CD4-positive, alpha-beta T cell treated with Interleukin-12 subunit alpha and Interleukin-12 subunit beta, for 1 hour (primary cell): ENCODE measurements at regions not wholly inside any gene's neighbourhood (a gene's known extent, or its start where the extent isn't known, plus 50 kb on each side); places are given as distances from the start of the nearest gene placed in this dataset.

Experiments used
- DNase-seq: peaks from one replicate; pipeline ENCODE4 v3.0.0-alpha.2; 2020

DNA sequence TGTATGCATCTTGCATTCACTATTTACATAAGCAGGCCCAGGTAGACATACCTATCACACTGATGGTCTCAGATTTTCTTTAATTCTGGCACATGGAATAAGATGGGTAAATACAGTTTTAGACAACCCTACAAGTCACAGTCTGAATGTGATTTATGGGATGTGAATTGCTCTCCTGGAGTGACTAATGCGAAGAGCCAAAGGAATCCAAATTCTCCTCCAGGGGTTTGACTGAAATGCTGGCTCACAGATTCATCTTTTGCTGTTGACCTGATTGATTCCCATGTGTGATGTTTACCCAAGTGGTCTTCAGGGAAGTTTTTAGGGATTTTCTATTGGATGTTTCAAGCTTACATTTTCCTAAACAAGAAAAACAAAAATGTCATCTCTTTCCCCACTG lies 277.9 kb upstream of the MON1B start:
- no peak for DNase-seq

DNA sequence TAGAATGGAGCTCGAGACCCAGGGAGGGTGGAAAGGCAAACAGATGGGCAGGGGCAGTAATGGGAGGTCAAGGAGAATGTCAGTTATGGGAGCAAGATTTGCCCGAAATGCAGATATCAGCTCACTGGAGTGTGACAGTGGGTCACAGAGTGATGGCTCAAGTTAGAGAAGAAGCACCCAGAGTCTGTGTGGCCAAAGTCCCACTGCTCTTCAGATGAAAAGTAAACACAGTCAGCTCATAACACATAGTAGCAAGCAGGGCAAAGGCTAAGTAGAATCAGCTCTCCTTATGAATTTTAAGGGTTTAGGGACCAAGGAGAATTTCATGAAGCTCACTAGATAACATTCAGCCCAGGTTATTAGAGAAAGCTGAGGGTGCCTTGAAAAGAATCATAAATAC lies 264.9 kb upstream of the MON1B start:
- no peak for DNase-seq

DNA sequence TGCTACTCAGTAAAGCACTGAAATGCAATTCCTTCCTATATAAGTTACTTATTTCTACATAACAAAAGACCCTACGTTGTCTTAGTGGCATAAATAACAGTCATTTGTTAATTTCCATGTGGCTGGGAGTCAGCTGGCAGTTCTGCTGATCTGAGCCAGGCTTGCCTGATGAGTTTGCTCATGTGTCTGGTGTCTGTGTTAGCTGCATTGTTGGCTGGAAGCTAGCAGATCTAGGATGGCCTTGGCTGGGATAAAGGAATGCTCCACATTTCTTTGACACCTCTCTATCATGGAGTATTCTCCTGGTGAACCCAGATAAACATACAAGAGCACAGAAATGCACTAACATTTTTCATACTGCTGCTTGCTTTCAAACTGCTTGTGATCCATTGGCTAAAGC lies 264.4 kb upstream of the MON1B start:
- DNase-seq: no peak

DNA sequence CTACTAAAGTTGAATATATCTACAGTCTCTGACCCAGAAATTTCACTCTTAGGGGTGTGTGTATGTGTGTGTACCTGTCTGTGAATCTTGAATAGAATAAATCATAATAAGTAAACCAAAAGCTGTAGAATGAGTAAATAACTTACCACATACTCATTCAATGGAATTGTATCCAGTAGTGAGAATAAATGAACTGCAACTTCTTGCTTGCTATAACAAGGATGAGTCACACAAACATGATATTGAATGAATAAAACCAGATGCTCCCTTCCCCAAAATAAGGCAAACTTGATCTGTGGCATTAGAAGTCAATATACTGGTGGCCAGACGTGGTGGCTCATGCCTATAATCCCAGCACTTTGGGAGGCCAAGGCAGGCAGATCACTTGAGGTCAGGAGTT lies 259.8 kb upstream of the MON1B start:
- no peak for DNase-seq

DNA sequence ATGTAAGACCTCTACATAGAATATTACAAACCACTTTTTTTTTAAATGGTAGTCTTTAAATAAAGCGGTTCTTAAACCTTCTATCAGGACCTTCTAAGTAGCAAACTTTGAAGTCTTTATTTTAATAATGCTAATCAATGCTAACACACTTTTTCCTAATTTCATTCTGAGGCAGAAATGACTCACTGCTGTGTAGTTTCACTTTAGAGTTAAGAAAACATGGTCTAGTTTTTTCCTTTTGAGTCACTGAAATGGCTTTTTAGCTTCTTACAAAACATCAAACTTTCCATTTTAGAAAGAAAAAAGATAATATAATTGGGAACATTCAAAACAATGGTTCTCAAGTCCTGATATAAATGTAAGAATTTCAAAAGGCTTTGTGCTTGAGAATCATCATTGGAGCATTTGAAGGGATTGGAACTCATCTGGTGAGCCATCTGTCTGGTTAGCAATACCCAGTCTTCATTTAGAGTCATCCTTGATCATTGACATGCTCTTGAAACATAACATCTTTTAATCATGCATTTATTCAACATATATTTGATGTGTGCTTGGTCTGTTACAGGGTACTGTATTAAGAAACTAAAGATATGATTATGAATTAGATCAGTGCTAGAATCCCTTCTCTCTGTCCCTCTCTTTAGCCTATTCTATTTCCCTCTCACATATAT lies 258.3 kb upstream of the MON1B start:
- DNase-seq: no peak

DNA sequence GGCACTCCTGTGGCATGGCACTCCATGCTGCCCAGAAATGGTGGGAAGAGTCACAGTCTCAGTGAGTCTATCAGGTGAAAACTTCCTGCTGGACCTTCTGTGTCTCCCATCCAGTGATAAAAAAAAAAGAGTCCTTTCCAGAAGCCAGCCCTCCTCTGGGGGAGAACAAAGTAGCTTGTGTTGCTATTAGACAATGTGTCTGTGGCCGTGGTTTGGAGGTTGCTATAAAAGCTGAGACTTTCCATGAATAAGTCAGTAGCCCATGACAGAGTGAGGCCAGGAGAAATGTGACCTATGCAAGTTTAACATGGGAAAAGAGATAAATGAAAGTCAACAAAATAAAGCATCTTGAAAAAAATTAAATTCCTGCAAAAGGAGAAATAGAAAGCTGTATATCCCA lies 250.7 kb upstream of the MON1B start:
- DNase-seq: no peak

DNA sequence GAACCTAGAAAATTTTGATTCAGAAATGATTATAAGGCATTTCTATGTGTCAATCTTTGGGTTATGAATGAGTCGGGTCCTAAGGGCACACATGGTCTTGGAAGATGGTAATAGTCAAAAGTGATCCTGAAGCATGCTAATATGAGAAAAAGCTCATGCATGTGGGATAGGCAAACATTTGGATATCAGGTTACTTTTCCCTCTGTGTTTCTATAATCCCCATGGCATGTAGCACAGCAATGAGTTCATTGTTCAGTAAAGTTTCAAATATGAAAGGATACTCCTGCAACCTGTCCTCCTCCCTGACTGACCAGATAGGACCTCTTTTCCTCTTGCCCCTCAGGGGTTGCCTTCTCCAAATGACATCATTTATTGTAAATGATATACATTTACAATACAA lies 249.9 kb upstream of the MON1B start:
- DNase-seq: no peak

DNA sequence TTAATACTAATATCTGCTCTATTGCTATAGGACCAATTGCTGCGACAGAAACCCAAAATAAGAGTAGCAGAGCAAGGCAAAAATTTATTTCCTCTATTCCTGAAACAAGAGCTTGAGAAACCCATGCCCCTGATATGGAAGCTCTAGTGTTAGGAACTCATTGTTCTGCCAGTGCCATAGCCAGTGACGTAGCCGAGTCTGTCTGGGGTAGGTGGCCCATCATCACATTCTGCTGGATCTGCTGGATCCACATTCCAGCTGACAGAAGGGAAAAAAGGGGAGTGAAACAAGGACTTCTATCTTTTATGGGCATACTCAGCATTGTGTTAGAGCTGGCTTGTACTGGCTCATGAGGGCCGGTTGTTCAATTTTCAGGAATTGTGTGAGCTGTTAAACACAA lies 248.9 kb upstream of the MON1B start:
- DNase-seq: no peak

DNA sequence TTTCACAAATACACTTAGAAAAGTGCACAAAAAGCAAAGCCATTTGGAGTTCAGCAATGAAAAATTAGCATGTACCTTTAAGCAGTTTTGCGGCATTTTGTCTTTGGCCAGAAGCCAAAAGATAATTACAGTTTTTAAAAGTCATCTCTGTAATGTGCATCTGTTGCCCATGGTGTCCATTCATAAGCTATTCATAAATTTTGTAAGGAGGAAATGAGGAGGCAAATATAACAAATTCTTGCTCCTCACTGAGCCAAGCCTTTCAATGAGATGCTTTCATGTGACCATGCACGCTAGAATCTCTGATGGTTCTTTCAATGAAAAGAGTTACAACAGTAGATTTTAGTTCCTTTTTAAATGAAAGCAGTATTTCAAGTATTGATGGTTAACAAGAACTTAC lies 247.1 kb upstream of the MON1B start:
- no peak for DNase-seq

DNA sequence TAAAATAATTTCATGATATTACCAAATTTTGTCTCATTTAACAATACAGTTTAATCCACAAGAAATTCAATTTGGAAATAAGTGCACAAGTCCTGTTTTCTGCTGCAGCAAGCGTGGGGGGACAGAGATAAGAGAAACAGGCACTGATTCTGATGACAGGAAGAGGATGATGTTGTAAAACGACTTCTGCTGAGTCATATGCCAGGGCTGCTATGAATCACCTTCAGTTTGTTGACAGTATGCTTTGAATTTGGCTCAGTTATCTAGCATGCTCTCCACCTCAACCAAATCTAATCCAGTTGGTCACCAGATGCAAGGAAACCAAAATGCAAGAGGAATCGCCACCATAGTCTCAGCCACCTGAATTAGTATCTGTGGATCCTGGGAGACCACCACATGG lies 244.1 kb upstream of the MON1B start:
- DNase-seq: no peak

DNA sequence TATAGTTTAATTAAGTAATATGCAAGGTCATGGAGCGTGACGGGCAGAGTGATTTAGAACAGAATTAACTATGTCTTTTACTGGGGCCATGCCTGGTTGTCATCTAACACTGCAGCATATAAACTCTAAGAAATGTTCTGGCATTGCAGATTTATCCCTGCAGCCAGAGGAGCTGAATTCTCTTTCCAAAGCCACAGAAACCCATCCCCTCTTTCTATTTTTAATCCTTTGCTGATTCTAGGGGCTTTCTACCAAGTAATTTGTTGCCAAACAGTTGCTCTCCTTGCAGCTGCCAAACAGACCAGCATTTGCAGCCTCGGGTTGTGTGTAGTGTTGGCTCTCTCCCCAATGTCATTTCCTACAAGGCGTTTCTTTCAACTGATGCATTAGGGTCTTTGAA lies 243.2 kb upstream of the MON1B start:
- DNase-seq: no peak

DNA sequence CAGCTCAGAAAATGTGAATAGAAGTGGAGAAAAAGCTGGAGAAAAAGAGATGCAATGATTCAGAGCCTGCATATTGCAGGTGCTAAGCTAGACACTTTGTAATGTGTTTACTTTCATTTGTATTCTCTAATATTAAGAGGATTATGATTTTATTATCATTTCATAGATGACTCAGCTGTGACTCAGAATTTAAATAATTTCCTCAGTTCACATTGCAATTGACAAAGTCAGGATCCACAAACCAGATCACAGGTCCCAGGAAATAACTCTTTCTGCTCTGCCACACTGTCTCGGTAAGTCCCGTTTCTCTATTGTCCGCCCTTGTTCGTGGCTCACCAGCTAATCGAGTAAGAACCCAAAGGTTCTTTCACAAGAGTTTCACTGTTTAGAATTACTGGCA lies 235.4 kb upstream of the MON1B start:
- no peak for DNase-seq

DNA sequence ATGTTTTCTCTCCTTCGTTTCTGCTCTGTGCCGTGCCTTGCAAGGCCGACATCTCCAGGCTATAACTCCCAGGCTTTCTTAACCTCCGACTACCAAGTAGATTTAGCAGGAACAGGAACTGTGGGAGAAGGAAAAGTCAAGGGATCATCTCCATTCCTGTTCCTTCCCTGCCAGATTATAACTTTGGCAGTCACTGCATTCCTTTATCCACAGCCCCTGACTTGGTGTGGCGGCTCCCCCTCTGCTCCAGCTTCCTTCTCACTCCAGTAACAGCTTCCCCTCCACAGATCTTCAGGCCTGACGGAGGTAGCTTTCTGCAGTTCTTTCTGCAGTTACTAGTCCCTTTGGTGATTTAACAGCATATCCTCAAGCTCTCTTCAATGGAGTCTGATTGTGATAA lies 234.6 kb upstream of the MON1B start:
- no peak for DNase-seq

DNA sequence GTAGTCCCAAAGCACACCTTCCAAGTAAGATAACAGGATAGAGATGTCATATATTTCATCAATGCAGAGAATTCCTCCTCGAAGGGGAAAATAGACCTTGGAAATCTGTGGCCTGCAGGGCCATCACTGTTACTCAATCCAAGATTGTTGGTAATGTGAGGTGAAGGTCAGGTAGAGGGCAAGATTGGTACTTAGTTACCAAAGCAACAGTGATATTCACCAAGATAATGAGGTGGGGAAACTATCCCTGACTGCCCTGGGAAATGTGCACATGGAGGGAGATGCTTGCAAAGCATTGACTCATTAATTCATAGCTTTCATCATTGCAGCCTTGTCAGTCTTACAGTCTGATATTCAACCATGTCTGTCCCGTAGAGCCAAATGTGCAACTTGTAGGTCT lies 234.1 kb upstream of the MON1B start:
- DNase-seq: no peak

DNA sequence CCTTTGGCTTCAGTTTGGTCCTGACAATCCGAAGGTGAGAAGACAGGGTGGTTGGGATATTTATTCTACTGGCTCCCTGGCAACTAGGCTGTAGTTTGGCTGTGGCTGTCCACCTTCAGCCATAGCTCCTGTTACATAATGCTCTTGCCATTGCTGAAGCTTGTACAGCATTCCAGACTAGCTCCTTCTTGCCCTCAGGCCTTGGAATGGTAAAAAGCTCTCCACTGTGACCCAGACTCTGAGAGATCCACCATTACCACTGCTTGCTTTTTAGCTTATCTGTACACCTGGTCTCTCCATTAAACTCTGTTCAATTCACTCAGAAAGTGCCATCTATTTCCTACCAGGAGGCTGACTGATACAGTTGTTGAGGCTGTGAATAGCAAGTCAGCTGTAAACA lies 231.8 kb upstream of the MON1B start:
- no peak for DNase-seq

DNA sequence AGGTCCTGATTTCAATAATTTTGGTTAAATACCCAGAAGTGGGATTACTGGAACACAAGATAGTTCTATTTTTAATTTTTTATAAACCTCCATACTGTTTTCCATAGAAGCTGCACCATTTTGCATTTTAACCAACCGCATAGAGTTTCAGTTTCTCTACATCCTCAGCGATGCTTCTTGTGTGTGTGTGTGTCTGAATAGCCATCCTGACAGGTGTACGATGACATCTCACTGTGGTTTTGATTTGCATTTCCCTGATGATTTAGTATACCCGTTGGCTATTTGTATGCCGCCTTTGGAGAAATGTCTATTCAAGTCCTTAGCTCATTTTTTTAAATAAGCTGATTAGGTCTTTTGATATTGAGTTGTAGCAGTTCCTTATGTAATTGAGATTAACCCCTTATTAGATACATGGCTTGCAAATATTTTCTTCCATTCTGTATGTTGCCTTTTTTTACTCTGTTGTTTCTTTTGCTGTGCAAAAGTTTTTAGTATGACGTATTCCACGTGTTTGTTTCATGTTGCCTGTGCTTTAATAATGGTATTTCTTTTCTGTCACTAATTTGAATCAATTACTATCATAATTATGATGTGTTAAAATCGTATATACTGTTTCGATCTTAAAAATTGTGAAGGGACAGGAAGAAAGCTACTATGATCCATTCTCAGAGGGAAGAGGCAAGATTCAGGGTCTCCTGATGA lies 227.2 kb upstream of the MON1B start:
- no peak for DNase-seq

DNA sequence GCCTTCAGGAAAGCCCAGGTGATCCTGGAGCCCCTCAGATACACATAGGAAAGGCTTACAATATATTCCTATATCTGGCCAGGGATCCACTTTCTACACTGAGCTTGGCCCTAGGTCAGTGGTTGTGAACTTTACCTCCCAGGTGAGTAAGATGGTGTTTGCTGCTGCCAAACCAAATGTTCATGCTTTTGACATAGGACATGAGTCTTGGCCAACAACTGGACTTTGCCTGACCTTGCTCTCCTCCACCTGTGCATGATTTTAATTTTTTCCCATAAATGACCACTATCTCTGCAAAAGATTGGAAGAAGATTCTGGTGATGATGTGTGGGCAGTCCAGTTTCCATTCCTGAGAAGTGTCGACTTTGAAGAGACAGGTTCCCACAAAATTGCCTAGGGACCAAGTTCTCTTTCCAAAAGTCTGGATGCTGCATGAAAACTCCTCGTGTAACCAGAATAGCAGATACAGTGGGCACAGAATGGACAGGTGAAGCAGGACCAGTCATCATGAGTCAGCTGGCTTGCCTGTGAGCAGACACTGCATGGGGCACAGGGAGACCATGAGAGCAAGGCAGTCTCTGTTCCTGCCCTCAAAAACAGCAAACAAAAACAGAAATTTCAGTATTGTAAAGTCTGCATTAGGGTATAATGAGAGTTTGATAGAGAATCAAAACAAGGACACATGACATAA lies 226.4 kb upstream of the MON1B start:
- no peak for DNase-seq

DNA sequence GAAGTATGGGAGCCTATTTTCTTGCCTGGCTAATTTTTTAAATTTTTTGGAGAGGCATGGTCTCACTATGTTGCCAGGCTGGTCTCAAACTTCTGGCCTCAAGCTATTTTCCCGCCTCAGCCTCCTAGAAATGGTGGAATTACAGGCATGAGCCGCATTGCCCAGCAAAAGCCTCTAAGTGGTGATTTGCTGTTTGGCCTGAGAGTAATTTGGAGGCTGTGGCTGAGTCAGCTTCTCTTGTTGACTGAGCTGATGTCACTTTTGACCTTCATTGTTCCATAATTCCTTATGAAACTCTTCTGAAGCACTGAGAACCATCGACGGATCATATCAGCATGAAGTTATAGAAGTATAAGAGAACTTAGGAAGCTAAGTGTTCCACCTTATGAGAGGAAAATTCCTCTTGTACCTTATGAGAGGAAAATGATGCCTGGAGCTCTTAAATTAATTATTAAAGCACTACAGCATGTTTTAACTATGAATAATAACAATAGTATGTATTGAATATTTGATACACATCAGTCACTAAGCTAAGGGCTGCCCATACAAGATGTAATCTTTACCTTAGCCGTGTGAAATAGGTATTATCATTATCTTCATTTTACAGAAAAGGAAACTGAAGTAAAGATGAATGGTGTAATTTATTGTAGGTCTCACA lies 220.8 kb upstream of the MON1B start:
- no peak for DNase-seq

DNA sequence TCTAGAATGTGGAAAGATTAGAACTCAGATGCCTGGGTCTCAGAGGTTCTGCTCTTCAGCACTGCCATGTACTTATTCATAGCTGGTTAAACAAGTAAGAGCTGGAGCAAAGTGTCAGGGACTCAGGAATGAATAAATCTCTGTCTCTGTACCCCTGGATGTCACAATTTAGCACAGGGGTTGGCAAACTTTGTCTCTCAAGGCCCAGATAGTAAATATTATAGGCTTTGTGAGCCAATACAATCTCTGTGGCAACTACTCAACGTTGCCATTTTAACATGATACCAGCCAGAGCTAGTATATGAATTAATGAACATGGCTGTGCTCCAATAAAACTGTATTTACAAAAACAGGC lies 220.3 kb upstream of the MON1B start:
- DNase-seq: no peak

DNA sequence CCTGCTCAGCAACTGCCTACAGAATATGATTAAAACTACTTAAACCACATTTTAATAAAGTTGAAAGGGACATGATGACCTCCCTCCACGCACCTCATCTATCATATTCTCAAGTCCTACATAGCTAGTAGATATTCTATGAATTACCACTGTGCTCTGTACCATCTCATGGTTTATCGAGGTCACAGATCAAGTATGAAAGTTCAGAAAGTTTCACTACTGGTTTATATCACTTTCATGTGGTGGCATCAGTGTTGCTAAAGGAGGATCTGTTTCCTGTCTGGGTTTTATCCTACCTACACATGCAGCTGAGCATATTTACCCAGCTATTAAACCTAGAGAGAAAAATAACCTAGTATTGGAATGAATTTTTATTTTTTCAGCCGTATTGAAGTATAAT lies 214.9 kb upstream of the MON1B start:
- no peak for DNase-seq

DNA sequence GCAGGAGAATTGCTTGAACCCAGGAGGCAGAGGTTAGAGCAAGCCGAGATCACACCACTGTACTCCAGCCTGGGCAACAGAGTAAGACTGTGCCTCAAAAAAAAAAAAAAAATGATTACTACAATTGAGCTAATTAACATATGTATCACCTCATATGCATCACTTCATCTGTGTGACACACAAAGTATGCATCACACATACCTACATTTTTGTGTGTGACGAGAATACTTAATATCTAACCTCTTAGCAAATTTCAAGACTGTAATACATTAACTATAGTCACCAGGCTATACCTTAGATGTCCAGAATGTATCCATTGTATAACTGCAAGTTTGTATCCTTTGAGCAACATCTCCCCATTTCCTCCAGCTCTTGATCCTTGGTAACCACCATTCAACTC lies 214.2 kb upstream of the MON1B start:
- no peak for DNase-seq

DNA sequence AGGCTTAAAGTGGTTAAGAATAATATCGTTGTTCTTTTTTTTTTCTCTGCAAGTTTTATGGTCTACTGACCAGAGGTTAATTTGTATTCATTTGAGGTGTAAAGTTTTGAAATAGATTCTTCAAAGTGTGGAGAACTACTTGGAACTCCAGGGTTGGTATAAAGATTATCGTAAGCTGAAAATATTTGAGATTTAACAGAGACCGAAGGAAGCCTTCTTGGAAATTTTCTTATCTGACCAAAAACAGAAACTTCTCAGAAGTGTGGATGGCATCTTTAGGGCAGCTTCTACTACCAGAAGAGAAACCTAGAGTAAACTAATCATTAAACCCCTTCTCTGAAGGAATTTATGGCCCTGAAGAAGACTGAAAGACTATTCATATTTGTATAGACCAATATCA lies 206.8 kb upstream of the MON1B start:
- DNase-seq: no peak

DNA sequence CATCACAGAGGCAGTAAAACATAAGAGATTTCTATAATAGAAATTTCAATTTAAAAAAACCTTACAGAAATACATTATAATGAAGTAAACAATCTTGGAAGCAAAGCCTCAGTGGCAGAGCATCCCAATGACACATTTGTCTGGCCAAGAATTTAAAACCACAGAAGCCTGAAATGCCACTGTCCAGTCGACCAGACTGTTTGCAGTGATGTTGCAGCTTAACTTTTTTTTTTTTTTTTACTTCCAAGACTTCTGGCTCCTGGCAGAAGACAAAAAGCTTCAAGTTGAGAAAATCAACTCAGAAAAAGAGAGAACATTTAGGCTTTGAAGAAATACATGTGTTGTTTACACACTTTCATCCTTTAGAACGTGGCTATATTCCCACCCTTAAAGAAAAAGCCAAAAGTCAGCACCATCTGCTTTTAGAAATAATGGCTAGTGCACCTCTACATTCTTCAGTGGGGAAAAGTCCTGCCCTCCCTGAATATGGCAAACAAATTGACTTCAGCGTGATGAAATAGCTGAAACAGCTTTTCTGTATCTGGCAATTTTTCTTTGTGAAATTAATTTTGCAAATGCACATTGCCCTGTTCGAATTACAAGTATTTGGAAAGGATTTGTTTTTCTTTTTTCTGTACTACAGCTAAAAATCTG lies 205.5 kb upstream of the MON1B start:
- DNase-seq: no peak

DNA sequence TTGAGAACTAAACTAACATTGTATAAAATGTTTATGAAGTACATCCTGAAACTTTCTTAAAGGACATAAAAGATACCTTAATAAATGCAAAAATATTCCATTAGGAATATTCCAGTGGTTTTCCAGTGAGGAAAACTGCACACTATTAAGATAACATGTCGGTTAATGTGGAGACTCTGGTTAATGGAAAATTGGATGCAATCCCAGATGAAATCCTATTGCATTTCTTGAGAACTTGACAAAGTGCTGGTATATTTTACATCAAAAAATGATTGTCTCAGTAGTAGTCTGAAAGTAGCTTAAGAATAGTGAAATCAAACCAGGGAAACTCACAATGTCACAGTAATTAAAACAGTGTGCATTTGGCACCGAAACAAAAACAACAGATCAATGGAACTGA lies 202.5 kb upstream of the MON1B start:
- DNase-seq: no peak
